CD4-positive, alpha-beta T cell (primary cell): ENCODE measurements at regions not wholly inside any gene's neighbourhood (a gene's known extent, or its start where the extent isn't known, plus 50 kb on each side); places are given as distances from the start of the nearest gene placed in this dataset.

ENCODE experiments used
- ATAC-seq: fragments of 200-7000 bp; cut with Tn5 transposase; one replicate; pipeline ENCODE4 v1.10.0; 2022; ENCODE audit warnings: mild to moderate bottlenecking; ENCODE audit not compliant: poor library complexity
- CTCF ChIA-PET: fragments of 350-600 bp; sonication (Branson Sonifier 250); formaldehyde crosslinking; loops from one replicate; lab custom pipeline; 2021; ENCODE audit warnings: antibody characterized with exemption, inconsistent platforms; lab: Charles Lee
- POLR2A ChIA-PET: fragments of 350-600 bp; sonication (Branson Sonifier 250); formaldehyde crosslinking; loops from one replicate; lab custom pipeline; 2021; ENCODE audit warnings: antibody characterized with exemption, inconsistent platforms; lab: Charles Lee
- DNase-seq, 14 experiments: peaks; one replicate each; pipeline ENCODE4 v3.0.0-alpha.2; 2013 to 2020; ENCODE audit warnings: mixed read lengths in 2 of 14
- H3K27ac ChIP-seq, 2 donors: one replicate each; pipeline versions ENCODE4 v1.5.1 to v1.7.0; 2013; ENCODE audit warnings: low read length in 2 of 2, low read depth in 1 of 2, mild to moderate bottlenecking in 1 of 2
- H3K27me3 ChIP-seq, 2 experiments: 1 replicate in 1 of 2; 2 replicates in 1 of 2; pipeline versions ENCODE4 v1.6.1 to v1.7.0; 2013; ENCODE audit warnings: low read length in 2 of 2, control low read depth in 1 of 2, mild to moderate bottlenecking in 1 of 2, moderate library complexity in 1 of 2; ENCODE audit not compliant: insufficient read depth in 2 of 2, control insufficient read depth in 1 of 2
- H3K36me3 ChIP-seq: one replicate; pipeline ENCODE4 v1.6.1; 2013; ENCODE audit warnings: low read length, control low read depth; ENCODE audit not compliant: insufficient read depth
- H3K4me1 ChIP-seq: one replicate; pipeline ENCODE4 v1.6.1; 2013; ENCODE audit warnings: low read length, control low read depth; ENCODE audit not compliant: insufficient read depth
- H3K4me3 ChIP-seq: one replicate; pipeline ENCODE4 v1.5.1; 2013; ENCODE audit warnings: mild to moderate bottlenecking, low read length, moderate library complexity
- H3K9me3 ChIP-seq, 2 experiments: 1 replicate in 1 of 2; 2 replicates in 1 of 2; pipeline versions ENCODE4 v1.6.1 to v1.7.0; 2013; ENCODE audit warnings: low read length in 2 of 2, mild to moderate bottlenecking in 2 of 2, control low read depth in 1 of 2, moderate library complexity in 1 of 2; ENCODE audit not compliant: control insufficient read depth in 1 of 2, insufficient read depth in 1 of 2
- H3K27ac Mint-ChIP-seq: one replicate; pipeline ENCODE4 v1.8.0; 2020; ENCODE audit warnings: mixed read lengths
- H3K27me3 Mint-ChIP-seq: one replicate; pipeline ENCODE4 v1.8.0; 2021; ENCODE audit warnings: mixed read lengths
- H3K36me3 Mint-ChIP-seq: one replicate; pipeline ENCODE4 v1.8.0; 2021; ENCODE audit warnings: low read depth, mixed read lengths
- H3K4me1 Mint-ChIP-seq: one replicate; pipeline ENCODE4 v1.8.0; 2021; ENCODE audit warnings: low read depth, mixed read lengths
- H3K4me3 Mint-ChIP-seq: one replicate; pipeline ENCODE4 v1.8.0; 2020; ENCODE audit warnings: mild to moderate bottlenecking, mixed read lengths
- H3K9me3 Mint-ChIP-seq: one replicate; pipeline ENCODE4 v1.8.0; 2020; ENCODE audit warnings: mixed read lengths
- intact Hi-C, 2 experiments: fragments of 100-400 bp; cut with DNase I in 1 of 2; cut with micrococcal nuclease in 1 of 2; formaldehyde crosslinking; loops; one replicate each; pipeline versions ENCODE4 v1.15.1 to v1.9.0; 2023 to 2025; cut with DNase I, micrococcal nuclease
- TF ChIP-seq, protein P1 (sequence below): fragments of 200-600 bp; IDR thresholded peaks from one replicate; pipeline ENCODE4 v1.8.0; 2022; ENCODE audit warnings: antibody characterized with exemption, mild to moderate bottlenecking

- ATAC-seq (no peak), DNase-seq (no peak)
- Mint-ChIP-seq H3K9me3 (no peaks in the 10 kb centered on the region), H3K27ac (no peak overlapping the region), H3K4me1 (peaks cover 19% of the 10 kb centered on the region), H3K27me3 (peaks cover 4% of the 10 kb centered on the region), H3K4me3 (peak overlapping the region; percentile 60), H3K36me3 (no peaks in the 10 kb centered on the region)
- ChIA-PET POLR2A (no interaction called here), CTCF (no interaction called here)
- Histone ChIP-seq H3K9me3 (no peaks in the 10 kb centered on the region), H3K4me1 (no peaks in the 10 kb centered on the region), H3K36me3 (no peaks in the 10 kb centered on the region), H3K4me3 (no peak overlapping the region), H3K27ac (no peak overlapping the region), H3K27me3 (peaks cover 0 to 3% of the 10 kb centered on the region in 2 experiments)
- TF ChIP-seq, protein P1, sequence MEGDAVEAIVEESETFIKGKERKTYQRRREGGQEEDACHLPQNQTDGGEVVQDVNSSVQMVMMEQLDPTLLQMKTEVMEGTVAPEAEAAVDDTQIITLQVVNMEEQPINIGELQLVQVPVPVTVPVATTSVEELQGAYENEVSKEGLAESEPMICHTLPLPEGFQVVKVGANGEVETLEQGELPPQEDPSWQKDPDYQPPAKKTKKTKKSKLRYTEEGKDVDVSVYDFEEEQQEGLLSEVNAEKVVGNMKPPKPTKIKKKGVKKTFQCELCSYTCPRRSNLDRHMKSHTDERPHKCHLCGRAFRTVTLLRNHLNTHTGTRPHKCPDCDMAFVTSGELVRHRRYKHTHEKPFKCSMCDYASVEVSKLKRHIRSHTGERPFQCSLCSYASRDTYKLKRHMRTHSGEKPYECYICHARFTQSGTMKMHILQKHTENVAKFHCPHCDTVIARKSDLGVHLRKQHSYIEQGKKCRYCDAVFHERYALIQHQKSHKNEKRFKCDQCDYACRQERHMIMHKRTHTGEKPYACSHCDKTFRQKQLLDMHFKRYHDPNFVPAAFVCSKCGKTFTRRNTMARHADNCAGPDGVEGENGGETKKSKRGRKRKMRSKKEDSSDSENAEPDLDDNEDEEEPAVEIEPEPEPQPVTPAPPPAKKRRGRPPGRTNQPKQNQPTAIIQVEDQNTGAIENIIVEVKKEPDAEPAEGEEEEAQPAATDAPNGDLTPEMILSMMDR, result no peak
- intact Hi-C loops, result no loop called here
Measured at GRCh38 chr4:100933628-100934027, 413.7 kb downstream of the PPP3CA start.

- Histone ChIP-seq H3K4me1 (no peaks in the 10 kb centered on the region), H3K4me3 (no peak overlapping the region), H3K36me3 (no peaks in the 10 kb centered on the region), H3K27ac (no peak overlapping the region), H3K27me3 (no peaks in the 10 kb centered on the region), H3K9me3 (no peaks in the 10 kb centered on the region)
- POLR2A ChIA-PET, result no interaction called here
- H3K4me3 Mint-ChIP-seq, result no peak overlapping the region
- TF ChIP-seq, protein P1, result no peak
- H3K27ac Mint-ChIP-seq, result no peak overlapping the region
- H3K4me1 Mint-ChIP-seq, result peaks cover 19% of the 10 kb centered on the region
- peaks cover 4% of the 10 kb centered on the region for H3K27me3 Mint-ChIP-seq
- DNase-seq (no peak), ATAC-seq (no peak)
- H3K36me3 Mint-ChIP-seq, result no peaks in the 10 kb centered on the region
- intact Hi-C loops, result no loop called here
- H3K9me3 Mint-ChIP-seq, result no peaks in the 10 kb centered on the region
- CTCF ChIA-PET, result no interaction called here
Measured at GRCh38 chr4:100929758-100930157, 411.9 kb upstream of the EMCN start.

DNA sequence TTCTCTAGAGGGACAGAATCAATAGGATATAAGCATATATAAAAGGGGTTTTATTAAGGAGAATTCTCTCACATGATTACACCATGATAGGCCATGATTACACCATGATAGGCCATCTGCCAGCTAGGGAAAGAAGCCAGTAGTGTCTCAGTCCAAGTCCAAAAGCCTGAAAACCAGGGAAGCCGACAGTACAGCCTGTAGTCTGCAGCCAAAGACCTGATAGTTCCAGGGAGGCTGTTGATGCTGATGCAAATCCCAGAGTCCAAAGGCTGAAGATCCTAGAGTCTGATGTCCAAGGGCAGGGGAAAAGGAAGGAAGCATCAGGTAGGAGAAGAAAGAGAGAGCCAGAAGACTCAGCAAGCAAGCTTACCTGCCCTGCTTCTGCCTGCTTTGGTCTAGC, 411.3 kb upstream of the EMCN start:
- H3K27me3 ChIP-seq, result no peaks in the 10 kb centered on the region
- H3K27ac ChIP-seq, result no peak overlapping the region
- no peaks in the 10 kb centered on the region for H3K9me3 ChIP-seq
- no peak overlapping the region for H3K4me3 Mint-ChIP-seq
- intact Hi-C loops, result no loop called here
- H3K4me1 Mint-ChIP-seq, result peaks cover 19% of the 10 kb centered on the region
- CTCF ChIA-PET, result no interaction called here
- DNase-seq (no peak), ATAC-seq (no peak)
- H3K36me3 Mint-ChIP-seq, result no peaks in the 10 kb centered on the region
- H3K27ac Mint-ChIP-seq, result no peak overlapping the region
- H3K27me3 Mint-ChIP-seq, result peaks cover 4% of the 10 kb centered on the region
- H3K4me1 ChIP-seq, result no peaks in the 10 kb centered on the region
- no peak overlapping the region for H3K4me3 ChIP-seq
- no peaks in the 10 kb centered on the region for H3K36me3 ChIP-seq
- POLR2A ChIA-PET, result no interaction called here
- no peaks in the 10 kb centered on the region for H3K9me3 Mint-ChIP-seq
- TF ChIP-seq, protein P1, result no peak
